ENCODE measurements at regions not wholly inside any gene's neighbourhood (a gene's known extent, or its start where the extent isn't known, plus 50 kb on each side); places are given as distances from the start of the nearest gene placed in this dataset.
A peak's percentile ranks its signal among the peaks of the same experiment; 100 is the strongest.

DNA sequence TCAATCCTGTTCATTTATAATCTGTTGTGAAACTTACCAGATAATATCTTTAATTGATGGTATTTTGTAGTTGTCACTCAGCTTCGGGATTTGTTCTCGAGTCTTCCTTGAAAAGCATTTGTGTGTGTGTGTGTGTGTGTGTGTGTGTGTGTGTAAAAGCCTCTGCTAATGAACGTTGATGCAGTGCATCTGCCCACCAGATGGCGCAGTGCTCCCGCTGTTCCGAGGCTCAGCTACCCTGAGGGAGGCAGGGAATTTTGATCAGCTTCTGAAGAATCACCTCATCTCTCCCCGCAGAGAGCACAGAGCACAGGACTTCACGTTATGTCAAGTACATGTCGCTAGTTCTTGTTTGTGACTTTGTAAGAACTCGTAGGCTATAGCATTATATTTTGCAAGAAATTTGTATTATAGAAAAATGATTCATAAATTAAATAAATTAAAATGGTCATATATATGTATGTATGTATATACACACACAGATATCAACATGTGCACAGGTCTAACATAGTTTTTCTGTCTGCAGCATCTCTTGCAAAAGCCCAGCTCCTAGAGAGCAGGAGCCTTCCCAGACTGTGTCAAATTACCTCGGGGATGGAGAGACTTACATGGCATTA is 316.7 kb upstream of the IGFBP7 start:
- DNase-seq (ENCODE audit: low spot score), result peak; percentile 85

GRCh38 chr4:57425610-57426009 is 315.4 kb upstream of the IGFBP7 start:
- no peak for DNase-seq (ENCODE audit: low spot score)

DNA sequence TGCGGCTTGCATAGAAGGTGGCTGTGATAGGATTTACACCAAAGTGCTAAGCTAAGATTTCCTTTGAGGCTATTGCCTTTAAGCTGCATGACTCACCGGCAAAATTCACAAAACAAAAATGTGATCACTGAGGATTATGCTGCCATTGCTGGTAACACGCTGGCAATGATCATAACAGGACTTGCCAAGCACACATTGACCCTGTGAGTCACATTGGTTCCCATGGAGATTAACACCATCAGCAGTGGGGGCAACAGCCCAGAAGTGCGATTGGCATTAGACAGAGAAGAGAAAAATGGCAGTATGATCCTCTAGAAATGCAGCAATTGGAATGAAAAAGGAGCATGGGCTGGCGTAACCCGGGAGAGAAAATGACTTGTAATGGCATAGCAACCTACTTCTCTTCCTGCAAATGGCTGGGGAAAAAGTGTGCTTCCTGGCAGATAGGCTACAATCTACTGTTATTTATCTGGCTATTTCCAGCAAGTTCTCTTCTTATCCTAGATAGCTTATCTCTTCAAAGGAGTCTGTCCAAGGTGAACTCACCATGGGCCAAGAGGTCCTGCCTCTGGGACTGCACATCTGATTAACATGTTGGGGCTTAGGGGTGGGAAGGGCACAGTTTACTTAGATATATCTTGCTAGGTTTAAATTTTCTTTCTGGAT is 314.2 kb upstream of the IGFBP7 start:
- peak; percentile 61 for DNase-seq (ENCODE audit: low spot score)

- DNase-seq (ENCODE audit: low spot score), result no peak
These were observed 307.9 kb upstream of the IGFBP7 start for GRCh38 chr4:57418133-57418532.

DNA sequence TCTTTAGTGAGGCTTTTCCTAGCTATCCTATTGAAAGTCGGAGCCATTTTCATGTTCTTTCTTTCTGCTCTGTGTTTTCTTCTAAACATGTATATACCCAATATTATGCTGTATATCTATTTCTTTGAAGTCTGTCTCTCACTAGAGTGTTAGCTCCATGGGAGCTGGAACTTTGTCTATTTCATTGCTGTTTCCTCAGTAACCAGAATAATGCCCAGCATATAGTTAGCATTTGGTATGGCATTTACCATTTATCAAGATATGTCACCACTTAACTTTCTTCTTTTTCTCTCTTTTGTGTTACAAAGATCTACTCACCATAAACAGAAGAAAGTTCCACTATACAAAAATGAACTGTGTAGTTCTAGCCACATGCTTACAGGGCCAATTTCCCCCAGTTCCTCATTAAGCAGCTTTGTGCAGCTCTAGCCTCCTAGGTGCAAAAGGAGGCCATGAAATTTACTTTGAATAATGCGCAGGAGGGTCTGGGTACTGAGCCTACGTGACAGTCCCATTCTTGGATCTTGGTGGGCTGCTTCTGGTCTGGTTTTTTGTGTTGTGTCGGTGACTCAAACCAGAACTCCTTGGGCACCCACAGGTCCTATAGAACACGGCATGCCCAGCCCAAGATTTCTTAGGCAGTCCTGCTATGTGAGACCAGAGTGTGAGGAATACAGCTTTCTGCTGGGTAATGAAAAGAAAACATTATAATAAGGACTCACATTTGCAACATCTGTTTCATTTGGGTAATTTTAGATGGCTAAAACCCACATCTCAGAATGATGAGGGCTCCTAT is 302.3 kb upstream of the IGFBP7 start:
- no peak for DNase-seq (ENCODE audit: low spot score)

DNA sequence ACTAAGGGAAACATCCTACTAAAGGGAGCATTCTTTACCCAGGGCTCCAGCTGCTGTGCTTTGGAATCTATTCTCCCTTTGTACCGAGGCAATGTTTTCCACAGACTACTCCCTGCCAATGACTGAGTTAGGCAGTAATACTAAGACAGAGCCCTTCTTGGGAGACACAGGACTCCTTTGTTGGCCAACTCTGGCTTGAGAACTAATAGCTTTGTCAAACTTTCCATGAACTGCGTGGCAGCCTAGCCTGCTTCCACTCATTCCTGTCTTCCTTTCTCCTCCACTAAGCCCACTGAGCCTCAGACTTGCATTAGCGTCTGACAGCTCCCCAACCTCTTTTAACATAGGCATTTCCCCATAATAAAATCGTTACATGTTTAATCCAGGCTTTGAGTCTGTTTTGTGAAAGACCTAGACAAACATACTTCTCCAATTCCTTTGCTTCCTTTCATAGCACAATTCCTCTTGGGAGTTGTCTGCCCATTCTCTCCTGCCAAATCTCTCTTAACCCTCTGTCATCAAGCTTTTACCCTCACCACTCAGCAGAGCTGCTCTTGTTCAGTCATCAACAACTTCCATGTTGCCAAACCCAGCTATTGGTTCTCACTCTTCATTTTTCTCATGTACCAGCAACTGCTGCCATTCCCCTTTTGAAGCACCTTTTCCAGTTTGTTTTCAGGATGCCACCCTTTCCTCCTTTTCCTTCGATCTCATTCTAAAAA is 300.3 kb upstream of the IGFBP7 start:
- DNase-seq (ENCODE audit: low spot score), result peak; percentile 97

DNA sequence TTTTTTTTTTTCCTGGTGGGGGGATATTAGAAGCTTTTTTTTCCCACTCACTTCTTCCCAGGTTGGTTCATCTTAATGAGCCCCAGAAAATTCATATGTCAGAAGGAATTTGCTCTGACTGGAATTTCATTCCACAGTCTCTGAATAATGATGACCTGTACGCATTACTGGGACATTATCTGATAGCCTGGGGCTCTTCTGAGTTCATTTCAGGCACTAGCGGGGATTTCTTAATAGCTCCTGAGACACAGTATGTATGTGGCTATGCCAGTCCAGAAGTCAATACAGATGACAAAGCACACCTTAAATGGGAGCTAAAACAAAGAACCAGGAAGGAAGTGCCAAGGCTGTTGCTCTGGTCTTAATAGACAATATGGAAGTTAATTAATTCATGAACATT is 295.2 kb upstream of the IGFBP7 start:
- DNase-seq (ENCODE audit: low spot score), result no peak

GRCh38 chr4:57404483-57404882 is 294.3 kb upstream of the IGFBP7 start:
- peak; percentile 44 for DNase-seq (ENCODE audit: low spot score)

- no peak for DNase-seq (ENCODE audit: low spot score)
These were observed 293.4 kb upstream of the IGFBP7 start for GRCh38 chr4:57403591-57403990.

- no peak for DNase-seq (ENCODE audit: low spot score)
These were observed 291.4 kb upstream of the IGFBP7 start for GRCh38 chr4:57401586-57401985.

GRCh38 chr4:57378766-57379165 is 268.6 kb upstream of the IGFBP7 start:
- DNase-seq (ENCODE audit: low spot score), result no peak

DNA sequence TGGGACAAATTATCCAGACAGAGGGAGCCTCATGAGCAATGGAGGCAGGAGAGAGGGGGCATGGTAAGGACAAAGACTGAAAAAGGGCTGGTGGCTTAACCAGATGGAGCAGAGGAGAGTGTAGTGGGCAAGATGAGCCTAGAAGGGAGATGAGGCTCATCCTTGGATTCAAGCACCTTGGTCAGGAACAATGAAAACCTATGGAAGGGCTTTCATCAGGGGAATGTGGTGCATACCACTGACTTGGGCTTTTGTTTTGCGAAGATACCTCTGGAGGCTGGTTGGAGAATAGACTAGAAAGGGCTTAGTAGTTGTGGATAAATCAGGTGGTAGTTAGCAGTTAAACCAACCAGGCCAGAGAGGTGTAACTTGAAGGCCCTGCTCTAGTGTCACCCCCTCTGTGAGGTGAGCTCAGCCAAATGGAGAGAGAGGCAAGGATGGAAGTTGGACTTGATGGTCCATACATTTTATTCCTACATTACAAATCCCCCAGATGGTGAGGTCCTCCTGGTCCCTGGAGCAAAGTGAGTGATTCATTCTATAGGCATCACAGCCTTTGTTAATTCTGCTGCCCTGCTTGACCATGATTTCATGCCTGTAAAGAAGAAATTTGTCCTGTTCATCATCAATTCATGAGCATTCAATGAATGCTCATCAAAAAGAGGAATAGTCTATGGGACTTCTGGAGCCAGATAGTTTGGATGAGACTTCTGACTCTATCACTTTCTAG is 264.8 kb upstream of the IGFBP7 start:
- DNase-seq (ENCODE audit: low spot score), result no peak

DNA sequence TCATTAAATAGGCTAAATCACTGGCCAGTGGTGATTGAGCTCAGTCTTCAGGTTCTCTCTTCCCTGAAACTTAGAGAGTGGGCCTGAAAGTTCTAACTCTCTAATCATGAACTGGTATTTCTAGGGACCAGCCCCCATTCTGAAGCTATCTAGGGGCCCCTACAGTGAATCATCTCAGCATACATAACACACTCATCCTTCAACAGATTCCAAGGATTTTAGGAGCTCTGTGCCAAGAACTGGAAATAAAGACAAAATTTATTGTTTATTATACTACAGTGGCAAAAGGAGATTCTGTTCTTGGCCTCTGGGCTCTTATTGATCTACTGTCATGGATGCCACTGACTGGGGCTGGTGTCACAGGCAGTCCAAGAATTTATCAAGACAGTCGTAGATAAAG is 263.8 kb upstream of the IGFBP7 start:
- DNase-seq (ENCODE audit: low spot score), result peak; percentile 57

- DNase-seq (ENCODE audit: low spot score), result peak; percentile 67
These were observed 261.5 kb upstream of the IGFBP7 start for GRCh38 chr4:57371671-57372070.

DNA sequence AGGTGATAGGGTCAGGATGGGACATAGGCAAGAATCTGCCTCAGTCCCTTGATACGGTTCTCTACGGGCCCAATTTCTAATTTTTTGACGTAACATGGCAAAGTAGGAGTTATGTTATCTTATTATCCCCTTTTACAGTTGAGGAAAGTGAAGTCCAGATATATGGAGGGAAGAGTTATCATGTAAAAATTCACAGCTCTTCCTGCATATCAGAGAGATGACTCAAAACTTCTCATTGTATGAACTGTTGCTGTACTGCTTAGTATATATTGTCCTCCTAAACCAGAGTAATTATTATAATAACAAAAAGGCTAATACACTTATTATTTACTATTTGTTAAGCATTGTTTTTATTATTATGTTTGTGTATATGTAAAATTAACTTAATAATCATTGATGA is 260.5 kb upstream of the IGFBP7 start:
- DNase-seq (ENCODE audit: low spot score), result no peak

DNA sequence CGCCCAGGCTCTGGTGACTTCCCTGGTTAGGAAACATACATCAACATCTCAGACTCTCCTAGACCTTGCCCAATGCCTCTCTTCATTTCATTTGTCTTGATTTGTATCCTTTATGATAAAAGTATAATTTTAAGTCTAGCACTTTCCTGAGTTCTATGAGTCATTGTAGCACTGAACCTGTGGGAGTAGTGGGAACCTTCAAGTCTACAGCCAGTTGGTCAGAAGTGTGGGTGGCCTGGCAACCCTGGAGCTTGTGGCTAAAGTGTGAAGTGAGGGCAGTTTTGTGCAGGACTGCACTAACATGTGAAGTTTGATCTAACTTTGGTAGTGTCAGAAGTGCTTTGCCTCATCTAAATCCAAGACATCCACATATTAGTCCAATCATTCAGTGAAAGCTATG is 259.3 kb upstream of the IGFBP7 start:
- DNase-seq (ENCODE audit: low spot score), result no peak

- DNase-seq (ENCODE audit: low spot score), result no peak
These were observed 254.1 kb upstream of the IGFBP7 start for GRCh38 chr4:57364255-57364654.

GRCh38 chr4:57363346-57363745 is 253.2 kb upstream of the IGFBP7 start:
- DNase-seq (ENCODE audit: low spot score), result peak; percentile 49

DNA sequence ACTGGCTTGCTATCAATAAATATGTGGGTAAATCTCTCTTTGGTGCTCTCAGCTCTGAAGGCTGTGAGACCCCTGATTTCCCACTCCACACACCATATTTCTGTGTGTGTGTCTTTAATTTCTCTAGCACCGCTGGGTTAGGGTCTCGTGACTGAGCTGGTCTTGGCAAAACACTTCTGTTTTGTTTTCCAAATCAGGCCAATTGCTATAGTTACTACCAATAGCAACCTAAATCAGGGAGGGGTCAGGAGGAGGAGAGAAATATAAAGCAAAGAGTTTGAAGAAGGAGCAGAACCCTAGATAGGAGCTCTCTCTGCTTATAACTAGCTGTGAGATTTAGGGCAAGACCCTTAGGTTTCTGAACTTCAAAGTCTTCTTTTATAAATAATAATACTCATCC is 250.5 kb upstream of the IGFBP7 start:
- DNase-seq (ENCODE audit: low spot score), result no peak

- no peak for DNase-seq (ENCODE audit: low spot score)
These were observed 245.0 kb upstream of the IGFBP7 start for GRCh38 chr4:57355101-57355665.

GRCh38 chr4:57351731-57352130 is 241.5 kb upstream of the IGFBP7 start:
- no peak for DNase-seq (ENCODE audit: low spot score)
